Left ventricle myocardium inferior (tissue), 1 donor: ENCODE measurements at regions not wholly inside any gene's neighbourhood (a gene's known extent, or its start where the extent isn't known, plus 50 kb on each side); places are given as distances from the start of the nearest gene placed in this dataset.

Source experiments
- DNase-seq: peaks from one replicate; pipeline ENCODE4 v3.0.0-alpha.2; 2020
- H3K27ac ChIP-seq: fragments of 200-600 bp; replicated peaks from 2 replicates; pipeline ENCODE4 v1.8.0; 2021
- H3K27me3 ChIP-seq: fragments of 200-600 bp; 2 replicates; pipeline ENCODE4 v1.8.0; 2021; ENCODE audit warnings: low read depth
- H3K36me3 ChIP-seq: fragments of 200-600 bp; 2 replicates; pipeline ENCODE4 v1.8.0; 2021
- H3K4me1 ChIP-seq: fragments of 200-600 bp; 2 replicates; pipeline ENCODE4 v1.8.0; 2021
- H3K4me3 ChIP-seq: fragments of 200-600 bp; 2 replicates; pipeline ENCODE4 v1.8.0; 2021; ENCODE audit warnings: mild to moderate bottlenecking, moderate library complexity
- H3K9me3 ChIP-seq: fragments of 200-600 bp; replicated peaks from 2 replicates; pipeline ENCODE4 v1.8.0; 2021
- intact Hi-C: fragments of 100-400 bp; cut with micrococcal nuclease; formaldehyde crosslinking; loops from one replicate; pipeline ENCODE4 v1.11.0; 2022
- TF ChIP-seq, protein P1 (sequence below): fragments of 200-600 bp; IDR thresholded peaks from 2 replicates; pipeline ENCODE4 v1.8.0; 2021; ENCODE audit warnings: antibody characterized with exemption, mild to moderate bottlenecking, borderline replicate concordance
- donor health status: DM: no; HTN: yes; CAD: no; lungs with severe emphysema.

- TF ChIP-seq, protein P1, sequence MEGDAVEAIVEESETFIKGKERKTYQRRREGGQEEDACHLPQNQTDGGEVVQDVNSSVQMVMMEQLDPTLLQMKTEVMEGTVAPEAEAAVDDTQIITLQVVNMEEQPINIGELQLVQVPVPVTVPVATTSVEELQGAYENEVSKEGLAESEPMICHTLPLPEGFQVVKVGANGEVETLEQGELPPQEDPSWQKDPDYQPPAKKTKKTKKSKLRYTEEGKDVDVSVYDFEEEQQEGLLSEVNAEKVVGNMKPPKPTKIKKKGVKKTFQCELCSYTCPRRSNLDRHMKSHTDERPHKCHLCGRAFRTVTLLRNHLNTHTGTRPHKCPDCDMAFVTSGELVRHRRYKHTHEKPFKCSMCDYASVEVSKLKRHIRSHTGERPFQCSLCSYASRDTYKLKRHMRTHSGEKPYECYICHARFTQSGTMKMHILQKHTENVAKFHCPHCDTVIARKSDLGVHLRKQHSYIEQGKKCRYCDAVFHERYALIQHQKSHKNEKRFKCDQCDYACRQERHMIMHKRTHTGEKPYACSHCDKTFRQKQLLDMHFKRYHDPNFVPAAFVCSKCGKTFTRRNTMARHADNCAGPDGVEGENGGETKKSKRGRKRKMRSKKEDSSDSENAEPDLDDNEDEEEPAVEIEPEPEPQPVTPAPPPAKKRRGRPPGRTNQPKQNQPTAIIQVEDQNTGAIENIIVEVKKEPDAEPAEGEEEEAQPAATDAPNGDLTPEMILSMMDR = no peak
- no peaks in the 10 kb centered on the region for H3K27me3 ChIP-seq
- intact Hi-C loops = no loop called here
- H3K9me3 ChIP-seq = peaks cover 6% of the 10 kb centered on the region
- no peak overlapping the region for H3K4me3 ChIP-seq
- no peaks in the 10 kb centered on the region for H3K36me3 ChIP-seq
- peaks cover 11% of the 10 kb centered on the region for H3K4me1 ChIP-seq
- H3K27ac ChIP-seq = no peak overlapping the region
- no peak for DNase-seq
These were observed 736.7 kb upstream of the INTU start for GRCh38 chr4:126895988-126896570.

- Histone ChIP-seq H3K4me1 (peaks cover 11% of the 10 kb centered on the region), H3K9me3 (peaks cover 6% of the 10 kb centered on the region), H3K4me3 (no peak overlapping the region), H3K36me3 (no peaks in the 10 kb centered on the region), H3K27ac (no peak overlapping the region), H3K27me3 (no peaks in the 10 kb centered on the region)
- no peak for DNase-seq
- intact Hi-C loops = no loop called here
- TF ChIP-seq, protein P1 = no peak
These were observed 735.7 kb upstream of the INTU start for GRCh38 chr4:126897038-126897437.

GRCh38 chr4:126898815-126899214 is 733.9 kb upstream of the INTU start:
- Histone ChIP-seq H3K4me1 (peaks cover 11% of the 10 kb centered on the region), H3K27me3 (no peaks in the 10 kb centered on the region), H3K36me3 (no peaks in the 10 kb centered on the region), H3K27ac (peak overlapping the region; percentile 75), H3K9me3 (peaks cover 6% of the 10 kb centered on the region), H3K4me3 (no peak overlapping the region)
- TF ChIP-seq, protein P1 = no peak
- no peak for DNase-seq
- intact Hi-C loops = no loop called here

DNA sequence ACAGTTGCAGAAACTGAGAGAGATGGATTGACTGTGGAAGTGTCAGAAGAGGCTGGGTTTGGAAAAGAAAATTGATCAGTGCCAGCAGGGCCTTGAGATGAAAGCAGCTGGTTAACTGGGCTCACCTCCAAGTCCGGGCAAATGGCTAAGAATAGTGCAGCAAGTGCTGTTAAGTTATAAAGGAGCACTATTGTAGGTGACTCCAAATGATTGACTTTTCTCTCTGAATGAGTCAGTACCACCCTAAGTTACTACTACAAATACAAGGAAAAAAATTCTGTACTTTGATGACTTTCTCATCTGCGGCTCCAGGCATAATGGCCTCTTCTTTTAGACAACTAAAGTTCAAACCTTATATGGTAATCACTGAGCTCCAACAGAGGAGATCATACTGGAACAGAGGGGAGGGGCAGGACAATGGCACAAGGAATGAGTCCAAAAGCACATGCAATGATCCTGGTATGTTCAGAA is 733.4 kb upstream of the INTU start:
- H3K27ac ChIP-seq = peak overlapping the region; percentile 75
- intact Hi-C loops = no loop called here
- no peaks in the 10 kb centered on the region for H3K36me3 ChIP-seq
- TF ChIP-seq, protein P1 = no peak
- no peaks in the 10 kb centered on the region for H3K27me3 ChIP-seq
- peak; percentile 28 for DNase-seq
- H3K4me3 ChIP-seq = no peak overlapping the region
- H3K9me3 ChIP-seq = peaks cover 6% of the 10 kb centered on the region
- H3K4me1 ChIP-seq = peaks cover 11% of the 10 kb centered on the region

- H3K9me3 ChIP-seq = no peaks in the 10 kb centered on the region
- no peak overlapping the region for H3K27ac ChIP-seq
- DNase-seq = no peak
- intact Hi-C loops = no loop called here
- H3K36me3 ChIP-seq = no peaks in the 10 kb centered on the region
- H3K27me3 ChIP-seq = no peaks in the 10 kb centered on the region
- no peak overlapping the region for H3K4me3 ChIP-seq
- TF ChIP-seq, protein P1 = no peak
- no peaks in the 10 kb centered on the region for H3K4me1 ChIP-seq
These were observed 726.3 kb upstream of the INTU start for GRCh38 chr4:126906466-126906865.
